ENCODE measurements at regions not wholly inside any gene's neighbourhood (a gene's known extent, or its start where the extent isn't known, plus 50 kb on each side); places are given as distances from the start of the nearest gene placed in this dataset.

DNA sequence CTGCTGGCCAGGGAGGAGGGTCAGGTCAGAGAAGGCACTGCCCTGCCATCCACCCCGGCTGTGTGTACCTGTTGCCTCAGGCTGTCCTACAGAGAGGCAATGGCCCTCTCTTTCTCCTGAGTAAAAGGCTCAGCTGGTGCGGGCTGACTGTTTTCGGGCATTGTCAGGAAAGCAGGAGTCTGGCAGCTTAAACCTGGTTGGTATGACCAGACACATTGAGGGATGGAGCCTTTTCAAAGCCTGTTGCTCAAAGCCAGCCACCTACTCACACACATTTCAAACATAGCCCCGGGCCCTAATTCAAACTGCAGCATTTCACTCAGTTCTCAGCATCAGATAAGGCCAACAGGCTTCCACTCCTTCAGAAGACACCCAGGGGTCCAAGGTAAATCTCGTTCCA is 61.8 kb upstream of the PDX1 start:
- Histone ChIP-seq H3K27ac (ENCODE audit: control insufficient read depth, insufficient read depth, low read length) (no peak overlapping the region), H3K9me1 (ENCODE audit: control insufficient read depth, extremely low read depth, insufficient read depth, low read length) (no peaks in the 10 kb centered on the region), H4K20me1 (ENCODE audit: control insufficient read depth, extremely low read depth, insufficient read depth, low read length) (no peaks in the 10 kb centered on the region), H3K4me3 (ENCODE audit: control insufficient read depth in 2 of 3, extremely low read depth in 1 of 3, insufficient read depth in 2 of 3, low read depth in 1 of 3, low read length in 3 of 3) (no peak overlapping the region), H3K36me3 (ENCODE audit: control insufficient read depth in 2 of 2, extremely low read depth in 1 of 2, insufficient read depth in 2 of 2, low read length in 2 of 2) (no peaks in the 10 kb centered on the region), H2AFZ (ENCODE audit: control insufficient read depth, low read length) (no peak overlapping the region), H3K4me2 (ENCODE audit: control insufficient read depth, extremely low read depth, insufficient read depth, low read depth, low read length) (no peak overlapping the region), H3K79me2 (ENCODE audit: control insufficient read depth, insufficient read depth, low read length) (no peaks in the 10 kb centered on the region), H3K9ac (ENCODE audit: control insufficient read depth, extremely low read depth, insufficient read depth, low read length) (no peak overlapping the region), H3K27me3 (ENCODE audit: control insufficient read depth, extremely low read depth, insufficient read depth, low read length) (peaks cover 11% of the 10 kb centered on the region), H3K9me3 (ENCODE audit: control insufficient read depth, low read depth, low read length) (no peaks in the 10 kb centered on the region), H3K4me1 (ENCODE audit: control insufficient read depth, extremely low read depth, insufficient read depth, low read length) (no peaks in the 10 kb centered on the region)
- FAIRE-seq (no peak), DNase-seq (ENCODE audit: low read depth, low spot score) (no peak)
- dilution Hi-C loops (cut with MboI; ENCODE audit: extremely low pct_ligation_motif_present, low sequenced_read_pairs) = no loop called here
- TF ChIP-seq EZH2 (IDR thresholded peaks at IDR 0.05; ENCODE audit: low read length) = no peak
- TF ChIP-seq, protein P1, sequence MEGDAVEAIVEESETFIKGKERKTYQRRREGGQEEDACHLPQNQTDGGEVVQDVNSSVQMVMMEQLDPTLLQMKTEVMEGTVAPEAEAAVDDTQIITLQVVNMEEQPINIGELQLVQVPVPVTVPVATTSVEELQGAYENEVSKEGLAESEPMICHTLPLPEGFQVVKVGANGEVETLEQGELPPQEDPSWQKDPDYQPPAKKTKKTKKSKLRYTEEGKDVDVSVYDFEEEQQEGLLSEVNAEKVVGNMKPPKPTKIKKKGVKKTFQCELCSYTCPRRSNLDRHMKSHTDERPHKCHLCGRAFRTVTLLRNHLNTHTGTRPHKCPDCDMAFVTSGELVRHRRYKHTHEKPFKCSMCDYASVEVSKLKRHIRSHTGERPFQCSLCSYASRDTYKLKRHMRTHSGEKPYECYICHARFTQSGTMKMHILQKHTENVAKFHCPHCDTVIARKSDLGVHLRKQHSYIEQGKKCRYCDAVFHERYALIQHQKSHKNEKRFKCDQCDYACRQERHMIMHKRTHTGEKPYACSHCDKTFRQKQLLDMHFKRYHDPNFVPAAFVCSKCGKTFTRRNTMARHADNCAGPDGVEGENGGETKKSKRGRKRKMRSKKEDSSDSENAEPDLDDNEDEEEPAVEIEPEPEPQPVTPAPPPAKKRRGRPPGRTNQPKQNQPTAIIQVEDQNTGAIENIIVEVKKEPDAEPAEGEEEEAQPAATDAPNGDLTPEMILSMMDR (optimal IDR thresholded peaks at IDR 0.05 in 1 of 3, IDR thresholded peaks at IDR 0.05 in 1 of 3, conservative IDR thresholded peaks at IDR 0.05 in 1 of 3; ENCODE audit: extremely low read depth in 1 of 3, insufficient read depth in 2 of 3, low read length in 3 of 3) = no peak

DNA sequence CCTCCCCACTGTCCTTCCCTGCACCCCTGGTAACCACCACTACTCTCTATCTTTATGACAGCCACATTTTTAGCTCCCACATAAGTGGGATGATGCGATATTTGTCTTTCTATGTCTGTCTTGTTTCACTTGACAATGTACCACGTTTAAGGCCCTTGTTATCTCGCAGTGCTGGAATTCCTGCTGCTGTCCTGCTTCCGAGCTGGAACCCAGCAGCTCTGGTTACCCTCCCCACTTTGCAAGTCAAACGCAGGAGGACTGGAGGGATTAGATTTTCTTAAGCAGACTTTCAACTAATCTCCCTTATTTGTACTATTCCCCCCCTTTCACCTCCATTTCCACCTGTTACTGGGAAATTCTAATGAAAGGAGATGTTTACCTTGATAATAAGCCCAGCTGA is 59.1 kb upstream of the PDX1 start:
- Histone ChIP-seq H3K9me3 (ENCODE audit: control insufficient read depth, low read depth, low read length) (no peaks in the 10 kb centered on the region), H3K9ac (ENCODE audit: control insufficient read depth, extremely low read depth, insufficient read depth, low read length) (no peak overlapping the region), H2AFZ (ENCODE audit: control insufficient read depth, low read length) (no peak overlapping the region), H3K79me2 (ENCODE audit: control insufficient read depth, insufficient read depth, low read length) (no peaks in the 10 kb centered on the region), H4K20me1 (ENCODE audit: control insufficient read depth, extremely low read depth, insufficient read depth, low read length) (no peaks in the 10 kb centered on the region), H3K9me1 (ENCODE audit: control insufficient read depth, extremely low read depth, insufficient read depth, low read length) (no peaks in the 10 kb centered on the region), H3K4me2 (ENCODE audit: control insufficient read depth, extremely low read depth, insufficient read depth, low read depth, low read length) (no peak overlapping the region), H3K4me1 (ENCODE audit: control insufficient read depth, extremely low read depth, insufficient read depth, low read length) (no peaks in the 10 kb centered on the region), H3K36me3 (ENCODE audit: control insufficient read depth in 2 of 2, extremely low read depth in 1 of 2, insufficient read depth in 2 of 2, low read length in 2 of 2) (no peaks in the 10 kb centered on the region), H3K27me3 (ENCODE audit: control insufficient read depth, extremely low read depth, insufficient read depth, low read length) (peaks cover 7% of the 10 kb centered on the region), H3K4me3 (ENCODE audit: control insufficient read depth in 2 of 3, extremely low read depth in 1 of 3, insufficient read depth in 2 of 3, low read depth in 1 of 3, low read length in 3 of 3) (no peak overlapping the region), H3K27ac (ENCODE audit: control insufficient read depth, insufficient read depth, low read length) (no peak overlapping the region)
- TF ChIP-seq, protein P1 (optimal IDR thresholded peaks at IDR 0.05 in 1 of 3, IDR thresholded peaks at IDR 0.05 in 1 of 3, conservative IDR thresholded peaks at IDR 0.05 in 1 of 3; ENCODE audit: extremely low read depth in 1 of 3, insufficient read depth in 2 of 3, low read length in 3 of 3) = no peak
- no peak for TF ChIP-seq EZH2 (IDR thresholded peaks at IDR 0.05; ENCODE audit: low read length)
- DNase-seq (ENCODE audit: low read depth, low spot score) (no peak), FAIRE-seq (no peak)
- dilution Hi-C loops (cut with MboI; ENCODE audit: extremely low pct_ligation_motif_present, low sequenced_read_pairs) = no loop called here

Data from keratinocyte (primary cell).